Right hindlimb (tissue), 1 donor: ENCODE measurements at regions not wholly inside any gene's neighbourhood (a gene's known extent, or its start where the extent isn't known, plus 50 kb on each side); places are given as distances from the start of the nearest gene placed in this dataset.
A peak's percentile ranks its signal among the peaks of the same experiment; 100 is the strongest.

Source experiments
- DNase-seq: peaks from one replicate; pipeline ENCODE4 v3.0.0-alpha.2; 2018

GRCh38 chr14:63781686-63782085, 53.8 kb upstream of the SGPP1 start:
- no peak for DNase-seq

GRCh38 chr14:63782683-63783389, 55.0 kb upstream of the SGPP1 start:
- DNase-seq: no peak

- DNase-seq: peak; percentile 47
Observed at GRCh38 chr14:63788011-63788933, 60.4 kb upstream of the SGPP1 start.

GRCh38 chr14:63793376-63793775, 59.4 kb upstream of the SYNE2 start:
- DNase-seq: no peak

GRCh38 chr14:63795532-63795931, 57.3 kb upstream of the SYNE2 start:
- no peak for DNase-seq

GRCh38 chr14:63800083-63800482, 52.7 kb upstream of the SYNE2 start:
- no peak for DNase-seq

- no peak for DNase-seq
Observed at GRCh38 chr14:63800651-63801375, 52.0 kb upstream of the SYNE2 start.
